ENCODE measurements at regions not wholly inside any gene's neighbourhood (a gene's known extent, or its start where the extent isn't known, plus 50 kb on each side); places are given as distances from the start of the nearest gene placed in this dataset.

- Histone ChIP-seq H3K23ac (ENCODE audit: low read length) (no peak overlapping the region), H3K4me3 (ENCODE audit: low read length) (no peak overlapping the region), H2BK5ac (ENCODE audit: low read length) (no peak overlapping the region), H2BK120ac (ENCODE audit: low read depth, low read length) (no peak overlapping the region), H4K5ac (ENCODE audit: low read length) (no peak overlapping the region), H3K4ac (ENCODE audit: low read depth, low read length) (no peak overlapping the region), H3K4me2 (ENCODE audit: low read length) (peak overlapping the region; percentile 58), H3K27me3 (ENCODE audit: insufficient read depth, low read length, poor library complexity) (peaks cover 80% of the 10 kb centered on the region), H2BK15ac (replicated peaks; ENCODE audit: low read depth) (no peak overlapping the region), H3K79me2 (ENCODE audit: control insufficient read depth, insufficient read depth, low read length) (no peaks in the 10 kb centered on the region), H3K9ac (ENCODE audit: low read length) (no peak overlapping the region), H3K79me1 (ENCODE audit: low read length) (no peaks in the 10 kb centered on the region), H4K8ac (ENCODE audit: low read depth, low read length) (no peak overlapping the region), H3K56ac (ENCODE audit: low read length) (peak overlapping the region; percentile 11), H3K27ac (ENCODE audit: low read depth, low read length) (no peak overlapping the region), H3K4me1 (ENCODE audit: control insufficient read depth, low read depth, low read length) (peaks cover 3% of the 10 kb centered on the region), H2AK5ac (ENCODE audit: low read length) (no peak overlapping the region), H3K18ac (ENCODE audit: low read length) (no peak overlapping the region), H3K36me3 (ENCODE audit: control insufficient read depth, insufficient read depth, low read length) (no peaks in the 10 kb centered on the region)
- no CpG with 5 or more reads among the region's 30 CpGs for WGBS (ENCODE audit: extremely low coverage, insufficient coverage, low lambda C conversion rate)
- no peak for DNase-seq
Observed at GRCh38 chr13:50129081-50129705, 113.9 kb downstream of the KCNRG start.

DNA sequence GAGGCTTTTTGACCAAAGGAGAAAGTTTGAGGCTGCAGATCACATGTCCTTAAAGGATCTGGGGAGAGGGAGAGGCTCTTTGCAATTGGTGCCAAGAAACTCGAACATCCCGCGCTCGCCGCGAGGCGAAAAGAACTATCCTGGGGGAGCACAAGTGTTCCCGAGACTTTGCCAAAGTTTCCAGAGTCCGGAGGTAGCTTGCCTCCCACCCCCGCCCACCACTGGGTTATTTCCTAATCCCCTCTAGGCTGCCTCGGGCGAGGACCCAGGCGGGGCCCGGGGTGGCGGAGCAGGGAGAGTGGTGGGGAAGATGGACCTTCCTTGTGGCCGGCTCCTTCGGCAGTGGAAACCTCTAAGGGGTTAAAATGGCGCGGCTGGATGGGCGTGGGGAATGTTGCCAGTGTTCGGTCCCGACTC, 114.5 kb downstream of the KCNRG start:
- peaks cover 3% of the 10 kb centered on the region for H3K4me1 ChIP-seq (ENCODE audit: control insufficient read depth, low read depth, low read length)
- WGBS (ENCODE audit: extremely low coverage, insufficient coverage, low lambda C conversion rate), result no CpG with 5 or more reads among the region's 22 CpGs
- H3K9ac ChIP-seq (ENCODE audit: low read length), result peak overlapping the region; percentile 8
- no peak overlapping the region for H4K5ac ChIP-seq (ENCODE audit: low read length)
- H3K4ac ChIP-seq (ENCODE audit: low read depth, low read length), result no peak overlapping the region
- no peak overlapping the region for H2AK5ac ChIP-seq (ENCODE audit: low read length)
- H2BK5ac ChIP-seq (ENCODE audit: low read length), result no peak overlapping the region
- no peak overlapping the region for H3K18ac ChIP-seq (ENCODE audit: low read length)
- no peak overlapping the region for H4K8ac ChIP-seq (ENCODE audit: low read depth, low read length)
- H3K27me3 ChIP-seq (ENCODE audit: insufficient read depth, low read length, poor library complexity), result peaks cover 85% of the 10 kb centered on the region
- H3K27ac ChIP-seq (ENCODE audit: low read depth, low read length), result no peak overlapping the region
- no peak overlapping the region for H2BK15ac ChIP-seq (replicated peaks; ENCODE audit: low read depth)
- H3K4me3 ChIP-seq (ENCODE audit: low read length), result no peak overlapping the region
- no peaks in the 10 kb centered on the region for H3K36me3 ChIP-seq (ENCODE audit: control insufficient read depth, insufficient read depth, low read length)
- H3K79me2 ChIP-seq (ENCODE audit: control insufficient read depth, insufficient read depth, low read length), result no peaks in the 10 kb centered on the region
- H3K4me2 ChIP-seq (ENCODE audit: low read length), result peak overlapping the region; percentile 58
- H3K23ac ChIP-seq (ENCODE audit: low read length), result no peak overlapping the region
- DNase-seq, result peak; percentile 47
- no peaks in the 10 kb centered on the region for H3K79me1 ChIP-seq (ENCODE audit: low read length)
- no peak overlapping the region for H2BK120ac ChIP-seq (ENCODE audit: low read depth, low read length)
- H3K56ac ChIP-seq (ENCODE audit: low read length), result peak overlapping the region; percentile 46

DNA sequence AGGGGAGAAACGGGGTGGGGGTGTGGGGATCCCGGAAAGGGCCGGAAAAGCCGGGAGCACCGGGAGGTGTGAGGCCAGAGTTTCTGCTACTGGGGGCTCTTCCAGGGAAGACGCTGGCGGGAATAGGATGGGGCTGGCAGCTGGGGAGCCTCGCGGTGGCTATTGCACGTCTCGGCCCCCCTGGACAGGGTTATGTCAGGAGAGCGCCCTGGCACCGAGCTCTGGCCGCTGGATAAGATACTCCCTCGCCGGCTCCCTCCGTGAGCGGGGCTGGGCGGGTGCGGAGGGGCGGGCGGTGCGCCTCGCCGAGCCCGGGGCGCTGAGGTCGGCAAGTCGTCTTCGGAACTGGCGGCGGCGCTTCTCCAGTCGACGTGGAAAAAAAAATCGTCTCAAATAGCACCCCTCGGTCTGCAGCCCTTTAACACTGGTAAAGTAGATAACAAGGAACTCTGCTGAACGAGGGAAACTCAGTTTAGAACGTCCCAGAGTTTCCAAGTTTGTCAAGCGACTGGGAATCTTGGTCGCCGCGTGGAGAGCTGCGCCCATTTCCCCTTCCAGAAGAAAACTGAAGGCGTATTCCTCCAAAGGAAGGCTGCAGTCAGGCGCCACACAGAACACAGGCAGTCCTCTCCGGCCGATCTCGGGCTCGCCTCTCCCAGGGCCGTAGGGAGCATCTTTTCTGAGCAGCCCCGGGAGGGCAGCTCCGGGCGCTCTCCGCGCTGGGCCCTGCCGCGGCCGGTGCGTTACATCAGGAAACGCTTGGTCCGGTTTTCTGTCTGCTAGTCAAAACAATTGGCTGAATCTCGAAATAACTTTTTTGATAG, 115.1 kb downstream of the KCNRG start:
- no peak overlapping the region for H2BK5ac ChIP-seq (ENCODE audit: low read length)
- WGBS (ENCODE audit: extremely low coverage, insufficient coverage, low lambda C conversion rate), result no CpG with 5 or more reads among the region's 63 CpGs
- H2BK15ac ChIP-seq (replicated peaks; ENCODE audit: low read depth), result no peak overlapping the region
- no peak overlapping the region for H3K23ac ChIP-seq (ENCODE audit: low read length)
- H3K79me1 ChIP-seq (ENCODE audit: low read length), result no peaks in the 10 kb centered on the region
- H3K4me2 ChIP-seq (ENCODE audit: low read length), result peak overlapping the region; percentile 58
- no peak overlapping the region for H3K27ac ChIP-seq (ENCODE audit: low read depth, low read length)
- peak; percentile 57 for DNase-seq
- H4K8ac ChIP-seq (ENCODE audit: low read depth, low read length), result no peak overlapping the region
- no peak overlapping the region for H2AK5ac ChIP-seq (ENCODE audit: low read length)
- peak overlapping the region; percentile 8 for H3K9ac ChIP-seq (ENCODE audit: low read length)
- H2BK120ac ChIP-seq (ENCODE audit: low read depth, low read length), result no peak overlapping the region
- H3K18ac ChIP-seq (ENCODE audit: low read length), result peak overlapping the region; percentile 6
- H3K27me3 ChIP-seq (ENCODE audit: insufficient read depth, low read length, poor library complexity), result peaks cover 89% of the 10 kb centered on the region
- peaks cover 3% of the 10 kb centered on the region for H3K4me1 ChIP-seq (ENCODE audit: control insufficient read depth, low read depth, low read length)
- H4K5ac ChIP-seq (ENCODE audit: low read length), result no peak overlapping the region
- H3K36me3 ChIP-seq (ENCODE audit: control insufficient read depth, insufficient read depth, low read length), result no peaks in the 10 kb centered on the region
- no peak overlapping the region for H3K4me3 ChIP-seq (ENCODE audit: low read length)
- H3K56ac ChIP-seq (ENCODE audit: low read length), result peak overlapping the region; percentile 46
- no peaks in the 10 kb centered on the region for H3K79me2 ChIP-seq (ENCODE audit: control insufficient read depth, insufficient read depth, low read length)
- no peak overlapping the region for H3K4ac ChIP-seq (ENCODE audit: low read depth, low read length)

GRCh38 chr13:50131920-50132903, 117.0 kb downstream of the KCNRG start:
- Histone ChIP-seq H3K9ac (ENCODE audit: low read length) (no peak overlapping the region), H2BK5ac (ENCODE audit: low read length) (no peak overlapping the region), H2AK5ac (ENCODE audit: low read length) (no peak overlapping the region), H3K27ac (ENCODE audit: low read depth, low read length) (no peak overlapping the region), H2BK120ac (ENCODE audit: low read depth, low read length) (no peak overlapping the region), H3K4ac (ENCODE audit: low read depth, low read length) (no peak overlapping the region), H3K79me2 (ENCODE audit: control insufficient read depth, insufficient read depth, low read length) (no peaks in the 10 kb centered on the region), H4K8ac (ENCODE audit: low read depth, low read length) (no peak overlapping the region), H3K23ac (ENCODE audit: low read length) (no peak overlapping the region), H3K27me3 (ENCODE audit: insufficient read depth, low read length, poor library complexity) (peaks cover 77% of the 10 kb centered on the region), H3K79me1 (ENCODE audit: low read length) (no peaks in the 10 kb centered on the region), H3K4me2 (ENCODE audit: low read length) (no peak overlapping the region), H3K18ac (ENCODE audit: low read length) (no peak overlapping the region), H3K4me1 (ENCODE audit: control insufficient read depth, low read depth, low read length) (peaks cover 3% of the 10 kb centered on the region), H3K4me3 (ENCODE audit: low read length) (no peak overlapping the region), H3K56ac (ENCODE audit: low read length) (no peak overlapping the region), H4K5ac (ENCODE audit: low read length) (no peak overlapping the region), H3K36me3 (ENCODE audit: control insufficient read depth, insufficient read depth, low read length) (no peaks in the 10 kb centered on the region), H2BK15ac (replicated peaks; ENCODE audit: low read depth) (no peak overlapping the region)
- no CpG with 5 or more reads among the region's 34 CpGs for WGBS (ENCODE audit: extremely low coverage, insufficient coverage, low lambda C conversion rate)
- DNase-seq, result peak; percentile 63

- Histone ChIP-seq H3K56ac (ENCODE audit: low read length) (no peak overlapping the region), H4K5ac (ENCODE audit: low read length) (no peak overlapping the region), H4K8ac (ENCODE audit: low read depth, low read length) (no peak overlapping the region), H3K4me3 (ENCODE audit: low read length) (no peak overlapping the region), H3K79me2 (ENCODE audit: control insufficient read depth, insufficient read depth, low read length) (no peaks in the 10 kb centered on the region), H3K36me3 (ENCODE audit: control insufficient read depth, insufficient read depth, low read length) (no peaks in the 10 kb centered on the region), H3K18ac (ENCODE audit: low read length) (no peak overlapping the region), H3K4ac (ENCODE audit: low read depth, low read length) (no peak overlapping the region), H3K9ac (ENCODE audit: low read length) (no peak overlapping the region), H2BK15ac (replicated peaks; ENCODE audit: low read depth) (no peak overlapping the region), H3K4me1 (ENCODE audit: control insufficient read depth, low read depth, low read length) (peaks cover 3% of the 10 kb centered on the region), H3K23ac (ENCODE audit: low read length) (no peak overlapping the region), H2BK120ac (ENCODE audit: low read depth, low read length) (no peak overlapping the region), H3K27me3 (ENCODE audit: insufficient read depth, low read length, poor library complexity) (peaks cover 69% of the 10 kb centered on the region), H2BK5ac (ENCODE audit: low read length) (no peak overlapping the region), H3K79me1 (ENCODE audit: low read length) (no peaks in the 10 kb centered on the region), H2AK5ac (ENCODE audit: low read length) (no peak overlapping the region), H3K4me2 (ENCODE audit: low read length) (no peak overlapping the region), H3K27ac (ENCODE audit: low read depth, low read length) (no peak overlapping the region)
- WGBS (ENCODE audit: extremely low coverage, insufficient coverage, low lambda C conversion rate), result no CpG with 5 or more reads among the region's 23 CpGs
- no peak for DNase-seq
Observed at GRCh38 chr13:50132904-50133357, 117.7 kb downstream of the KCNRG start.
